ENCODE measurements at regions not wholly inside any gene's neighbourhood (a gene's known extent, or its start where the extent isn't known, plus 50 kb on each side); places are given as distances from the start of the nearest gene placed in this dataset.

GRCh38 chrX:2576793-2577192 lies 76.0 kb upstream of the DHRSX start:
- no peaks in the 10 kb centered on the region for H3K9me3 ChIP-seq (replicated peaks; ENCODE audit: control insufficient read depth, insufficient read depth, low read length)
- H3K4me3 ChIP-seq, result no peak overlapping the region
- DNase-seq (ENCODE audit: low read depth, low spot score) (no peak), ATAC-seq (no peak), FAIRE-seq (no peak)
- no TSS peak for BruUV-seq (replicated peaks)
- ChIA-PET SMC1A (ENCODE audit: uncharacterized antibody, unreplicated experiment) (no interaction called here), CTCF (no interaction called here), POLR2A (no interaction called here), RAD21 (ENCODE audit: unreplicated experiment) (no interaction called here)
- no peaks in the 10 kb centered on the region for H4K20me1 ChIP-seq (ENCODE audit: control insufficient read depth, insufficient read depth)
- TF ChIP-seq ZNF384 (IDR thresholded peaks at IDR 0.05; ENCODE audit: borderline replicate concordance, low read depth, low read length) (no peak), EP300 (IDR thresholded peaks at IDR 0.05; ENCODE audit: borderline replicate concordance in 1 of 2, control insufficient read depth in 1 of 2, low read depth in 2 of 2, low read length in 2 of 2) (no peak), BCL3 (IDR thresholded peaks at IDR 0.05; ENCODE audit: borderline replicate concordance, insufficient read depth, low read depth, low read length, poor library complexity, severe bottlenecking) (no peak), ELK1 (IDR thresholded peaks at IDR 0.05; ENCODE audit: low read depth, low read length) (no peak), RELA (IDR thresholded peaks at IDR 0.05; ENCODE audit: borderline replicate concordance, partially characterized antibody) (no peak), CHD4 (IDR thresholded peaks at IDR 0.05) (no peak), RUNX3 (IDR thresholded peaks at IDR 0.05; ENCODE audit: low read length) (no peak), USF1 (IDR thresholded peaks at IDR 0.05; ENCODE audit: borderline replicate concordance, extremely low read length, insufficient read depth, low read depth, low read length) (no peak), RCOR1 (conservative IDR thresholded peaks at IDR 0.05; ENCODE audit: low read depth, low read length) (no peak), SUPT20H (IDR thresholded peaks at IDR 0.05; ENCODE audit: borderline replicate concordance, control insufficient read depth, low read depth, low read length) (no peak), YY1 (IDR thresholded peaks at IDR 0.05; ENCODE audit: low read depth, low read length) (no peak), RAD21 (IDR thresholded peaks at IDR 0.05; ENCODE audit: insufficient read depth, low read depth, low read length) (no peak)
- no peaks in the 10 kb centered on the region for H3K4me1 ChIP-seq (ENCODE audit: control insufficient read depth, insufficient read depth, low read length)
- no peaks in the 10 kb centered on the region for H3K27me3 ChIP-seq (replicated peaks in 1 of 2; ENCODE audit: control insufficient read depth in 2 of 2, insufficient read depth in 2 of 2, low read length in 1 of 2)
- H3K36me3 ChIP-seq (ENCODE audit: control insufficient read depth in 2 of 2, insufficient read depth in 2 of 2, low read length in 1 of 2), result no peaks in the 10 kb centered on the region
- no peak overlapping the region for H2AFZ ChIP-seq (ENCODE audit: control insufficient read depth, low read depth, low read length)
- no peaks in the 10 kb centered on the region for H3K79me2 ChIP-seq (ENCODE audit: control insufficient read depth, insufficient read depth, low read length)
- intact Hi-C loops (cut with micrococcal nuclease; ENCODE audit: unreplicated experiment), result no loop called here
- no peak overlapping the region for H3K9ac ChIP-seq (ENCODE audit: control insufficient read depth, insufficient read depth, low read length)
- WGBS (ENCODE audit: insufficient coverage, insufficient replicate concordance, low lambda C conversion rate, missing lambda C conversion rate), result 89% methylated on average over 8 of the region's 8 CpGs
- no peak overlapping the region for H3K4me2 ChIP-seq (ENCODE audit: control insufficient read depth, insufficient read depth)
- in situ Hi-C loops (cut with MboI), result no loop called here
- no peak overlapping the region for H3K27ac ChIP-seq (ENCODE audit: control insufficient read depth, insufficient read depth)

Data from GM12878 (cell line).